ENCODE measurements at regions not wholly inside any gene's neighbourhood (a gene's known extent, or its start where the extent isn't known, plus 50 kb on each side); places are given as distances from the start of the nearest gene placed in this dataset.

DNA sequence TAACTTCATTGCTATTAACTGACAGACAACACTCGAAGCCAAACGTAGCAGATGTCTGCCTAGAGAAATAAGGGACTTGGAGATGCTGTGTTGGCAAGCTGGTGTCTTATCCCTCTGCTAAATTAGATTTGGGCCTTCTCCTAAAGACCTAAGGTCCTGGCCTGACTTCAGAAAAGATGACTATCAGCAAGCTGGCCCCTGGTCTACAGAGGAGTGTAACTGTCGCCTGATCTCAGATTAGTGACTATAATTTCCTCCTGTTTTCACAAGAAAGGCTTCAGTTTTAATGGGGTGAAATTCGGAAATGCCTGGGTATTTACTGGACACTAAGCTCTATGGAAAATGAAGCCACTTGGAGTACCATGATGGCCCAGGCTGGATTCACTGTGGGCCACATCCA, 53.1 kb upstream of the SLC7A14 start:
- no peaks in the 10 kb centered on the region for H3K4me1 ChIP-seq (ENCODE audit: low read depth, poor library complexity, severe bottlenecking)
- H3K27ac ChIP-seq, result no peak overlapping the region
- TF ChIP-seq CTCF (conservative IDR thresholded peaks at IDR 0.05; ENCODE audit: low read depth, low read length), result no peak
- peaks cover 22% of the 10 kb centered on the region for H3K27me3 ChIP-seq (ENCODE audit: insufficient read depth, low read depth)
- H3K9ac ChIP-seq, result no peak overlapping the region
- H2AFZ ChIP-seq (ENCODE audit: low read depth), result no peak overlapping the region
- H3K36me3 ChIP-seq (ENCODE audit: insufficient read depth), result no peaks in the 10 kb centered on the region
- H3K4me2 ChIP-seq, result no peak overlapping the region
- H3K79me2 ChIP-seq (ENCODE audit: insufficient read depth, low read depth), result no peaks in the 10 kb centered on the region
- H4K20me1 ChIP-seq (ENCODE audit: insufficient read depth), result no peaks in the 10 kb centered on the region
- no peak overlapping the region for H3K4me3 ChIP-seq (IDR thresholded peaks at IDR 0.05; ENCODE audit: insufficient read depth, low read depth, low read length)

DNA sequence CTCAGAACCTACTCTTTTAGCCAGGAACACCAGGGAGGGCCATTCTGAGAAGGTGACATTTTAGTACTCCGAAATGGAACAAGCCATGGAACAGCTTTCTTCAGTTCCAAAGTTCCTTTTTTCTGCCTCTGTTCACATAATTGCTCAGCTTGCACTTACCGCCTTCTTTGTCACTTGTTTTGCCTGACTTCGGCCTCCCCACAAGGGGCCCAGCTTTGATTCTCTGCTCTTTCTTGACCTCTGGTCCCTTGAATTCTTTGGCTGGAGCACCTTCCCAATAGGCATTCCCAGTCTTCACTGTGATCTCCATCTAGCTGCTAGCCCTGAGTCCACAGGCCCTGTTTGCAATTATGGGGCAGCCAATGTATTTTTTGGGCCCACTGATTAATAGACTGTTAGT, 51.4 kb upstream of the SLC7A14 start:
- Histone ChIP-seq H3K27ac (no peak overlapping the region), H3K9ac (no peak overlapping the region), H3K79me2 (ENCODE audit: insufficient read depth, low read depth) (no peaks in the 10 kb centered on the region), H3K27me3 (ENCODE audit: insufficient read depth, low read depth) (peaks cover 30% of the 10 kb centered on the region), H2AFZ (ENCODE audit: low read depth) (no peak overlapping the region), H3K4me2 (no peak overlapping the region), H3K36me3 (ENCODE audit: insufficient read depth) (no peaks in the 10 kb centered on the region), H3K4me3 (IDR thresholded peaks at IDR 0.05; ENCODE audit: insufficient read depth, low read depth, low read length) (no peak overlapping the region), H4K20me1 (ENCODE audit: insufficient read depth) (0 out of 2 replicates have a peak, but pooled peaks cover 3% of the 10 kb centered on the region), H3K4me1 (ENCODE audit: low read depth, poor library complexity, severe bottlenecking) (peaks cover 12% of the 10 kb centered on the region)
- TF ChIP-seq CTCF (conservative IDR thresholded peaks at IDR 0.05; ENCODE audit: low read depth, low read length), result no peak

- Histone ChIP-seq H3K27ac (no peak overlapping the region), H2AFZ (ENCODE audit: low read depth) (no peak overlapping the region), H3K4me3 (IDR thresholded peaks at IDR 0.05; ENCODE audit: insufficient read depth, low read depth, low read length) (no peak overlapping the region), H3K79me2 (ENCODE audit: insufficient read depth, low read depth) (no peaks in the 10 kb centered on the region), H3K36me3 (ENCODE audit: insufficient read depth) (no peaks in the 10 kb centered on the region), H4K20me1 (ENCODE audit: insufficient read depth) (peaks cover 4% of the 10 kb centered on the region; the same call in 1 of the 2 replicates), H3K4me2 (no peak overlapping the region), H3K9ac (no peak overlapping the region), H3K27me3 (ENCODE audit: insufficient read depth, low read depth) (peaks cover 35% of the 10 kb centered on the region), H3K4me1 (ENCODE audit: low read depth, poor library complexity, severe bottlenecking) (peaks cover 20% of the 10 kb centered on the region)
- TF ChIP-seq CTCF (conservative IDR thresholded peaks at IDR 0.05; ENCODE audit: low read depth, low read length), result no peak
Observed at GRCh38 chr3:170636400-170636973, 50.6 kb upstream of the SLC7A14 start.
